Esophagus muscularis mucosa (tissue), 4 donors: ENCODE measurements at regions not wholly inside any gene's neighbourhood (a gene's known extent, or its start where the extent isn't known, plus 50 kb on each side); places are given as distances from the start of the nearest gene placed in this dataset.

Source experiments
- DNase-seq: peaks from one replicate; pipeline ENCODE4 v3.0.0-alpha.2; 2017; ENCODE audit errors: extremely low spot score
- H3K27ac ChIP-seq, 4 donors: fragments of 200-600 bp; sonication (generic); replicated peaks in 1 of 4; 1 replicate in 3 of 4; 2 replicates in 1 of 4; pipeline ENCODE4 v1.5.1; 2016 to 2019; ENCODE audit warnings: mild to moderate bottlenecking in 1 of 4
- H3K27me3 ChIP-seq, 4 donors: fragments of 200-600 bp; sonication (generic); one replicate each; pipeline versions ENCODE4 v1.5.1 to v1.6.0; 2016 to 2019
- H3K36me3 ChIP-seq, 4 donors: fragments of 200-600 bp; sonication (generic); one replicate each; pipeline ENCODE4 v1.5.1; 2016 to 2019
- H3K4me1 ChIP-seq, 4 donors: fragments of 200-600 bp; sonication (generic); one replicate each; pipeline ENCODE4 v1.5.1; 2016 to 2019
- H3K4me3 ChIP-seq, 4 donors: fragments of 200-600 bp; sonication (generic); 1 replicate in 2 of 4; 2 replicates in 2 of 4; pipeline ENCODE4 v1.5.1; 2016 to 2019; ENCODE audit warnings: mild to moderate bottlenecking in 4 of 4, moderate library complexity in 1 of 4
- H3K9me3 ChIP-seq, 4 donors: fragments of 200-600 bp; sonication (generic); 1 replicate in 3 of 4; 2 replicates in 1 of 4; pipeline ENCODE4 v1.5.1; 2016 to 2019
- CTCF ChIP-seq, 3 experiments: fragments of 200-600 bp in 2 of 3; fragments of 450-650 bp in 1 of 3; sonication (generic) in 2 of 3; IDR thresholded peaks; one replicate each; pipeline ENCODE4 v1.5.1; 2017 to 2019; ENCODE audit warnings: antibody characterized with exemption in 3 of 3, mild to moderate bottlenecking in 2 of 3, moderate library complexity in 1 of 3
- EP300 ChIP-seq: sonication (generic); formaldehyde crosslinking; IDR thresholded peaks from one replicate; pipeline ENCODE4 v1.6.1; 2017; ENCODE audit warnings: antibody characterized with exemption
- POLR2A ChIP-seq: fragments of 450-650 bp; IDR thresholded peaks from one replicate; pipeline ENCODE4 v1.6.1; 2017; ENCODE audit warnings: antibody characterized with exemption, moderate library complexity, mild to moderate bottlenecking, low read depth
- POLR2AphosphoS5 ChIP-seq, 2 donors: sonication (generic); formaldehyde crosslinking; IDR thresholded peaks; one replicate each; pipeline ENCODE4 v1.6.1; 2017; ENCODE audit warnings: antibody characterized with exemption in 2 of 2
- WGBS: methylation state at CpG from one replicate; pipeline ENCODE4 v1.1.5; 2018; 5-methylcytosine and 5-hydroxymethylcytosine counted together
- intact Hi-C: fragments of 100-400 bp; cut with DNase I; formaldehyde crosslinking; loops from one replicate; pipeline ENCODE4 v1.15.1; 2023

GRCh38 chr11:130555251-130555841 is 106.9 kb downstream of the ADAMTS15 start:
- no peak for DNase-seq
- no peak overlapping the region for H3K4me3 ChIP-seq
- no peak overlapping the region for H3K27ac ChIP-seq
- H3K4me1 ChIP-seq = peaks cover 0 to 13% (median 2%) of the 10 kb centered on the region in 4 donors
- no peaks in the 10 kb centered on the region for H3K9me3 ChIP-seq
- no peaks in the 10 kb centered on the region for H3K27me3 ChIP-seq
- 92% methylated on average over 6 of the region's 6 CpGs for WGBS
- TF ChIP-seq EP300 = no peak
- no peak for TF ChIP-seq CTCF (IDR thresholded peaks at IDR 0.05)
- no peak for TF ChIP-seq POLR2AphosphoS5 (IDR thresholded peaks at IDR 0.05)
- no peak for TF ChIP-seq POLR2A
- intact Hi-C loops = no loop called here
- H3K36me3 ChIP-seq = no peaks in the 10 kb centered on the region

GRCh38 chr11:130560000-130560780 is 111.7 kb downstream of the ADAMTS15 start:
- Histone ChIP-seq H3K27me3 (no peaks in the 10 kb centered on the region), H3K36me3 (no peaks in the 10 kb centered on the region), H3K27ac (no peak overlapping the region), H3K4me3 (no peak overlapping the region), H3K9me3 (no peaks in the 10 kb centered on the region), H3K4me1 (no peaks in the 10 kb centered on the region)
- TF ChIP-seq POLR2AphosphoS5 (IDR thresholded peaks at IDR 0.05) (no peak), CTCF (IDR thresholded peaks at IDR 0.05) (no peak), POLR2A (no peak), EP300 (no peak)
- no peak for DNase-seq
- 84% methylated on average over 8 of the region's 14 CpGs for WGBS
- intact Hi-C loops = no loop called here

- H3K27ac ChIP-seq = no peak overlapping the region
- WGBS = 52% methylated on average over 1 of the region's 1 CpG
- TF ChIP-seq POLR2A = no peak
- TF ChIP-seq POLR2AphosphoS5 (IDR thresholded peaks at IDR 0.05) = no peak
- no peak for TF ChIP-seq CTCF (IDR thresholded peaks at IDR 0.05)
- no peak for TF ChIP-seq EP300
- no peaks in the 10 kb centered on the region for H3K27me3 ChIP-seq
- H3K9me3 ChIP-seq = no peaks in the 10 kb centered on the region
- no peak for DNase-seq
- H3K4me3 ChIP-seq = no peak overlapping the region
- intact Hi-C loops = no loop called here
- H3K4me1 ChIP-seq = no peaks in the 10 kb centered on the region
- H3K36me3 ChIP-seq = no peaks in the 10 kb centered on the region
These were observed 112.3 kb downstream of the ADAMTS15 start for GRCh38 chr11:130560781-130561109.

GRCh38 chr11:130561441-130561881 is 113.0 kb downstream of the ADAMTS15 start:
- intact Hi-C loops = no loop called here
- H3K9me3 ChIP-seq = no peaks in the 10 kb centered on the region
- no peak overlapping the region for H3K4me3 ChIP-seq
- no peak overlapping the region for H3K27ac ChIP-seq
- no peaks in the 10 kb centered on the region for H3K27me3 ChIP-seq
- DNase-seq = no peak
- H3K36me3 ChIP-seq = no peaks in the 10 kb centered on the region
- no peaks in the 10 kb centered on the region for H3K4me1 ChIP-seq
- WGBS = 93% methylated on average over 12 of the region's 12 CpGs
- TF ChIP-seq EP300 = no peak
- no peak for TF ChIP-seq CTCF (IDR thresholded peaks at IDR 0.05)
- no peak for TF ChIP-seq POLR2AphosphoS5 (IDR thresholded peaks at IDR 0.05)
- no peak for TF ChIP-seq POLR2A
